ENCODE measurements at regions not wholly inside any gene's neighbourhood (a gene's known extent, or its start where the extent isn't known, plus 50 kb on each side); places are given as distances from the start of the nearest gene placed in this dataset.
"Not testable (repeated sequence)": the region's sequence is repeated elsewhere in the genome, so short reads cannot be mapped to it uniquely, and the experiment has no call there.

- H3K4me3 Mint-ChIP-seq, H3K4me1 Mint-ChIP-seq, H3K27me3 Mint-ChIP-seq, H3K36me3 Mint-ChIP-seq, ATAC-seq, H3K9me3 Mint-ChIP-seq, H3K27ac Mint-ChIP-seq: not testable (repeated sequence)
These were observed 1093.1 kb upstream of the DEFB115 start for GRCh38 chr20:30164389-30164788.

- H3K4me1 Mint-ChIP-seq, result no peaks in the 10 kb centered on the region
- peak overlapping the region; percentile 50 for H3K4me3 Mint-ChIP-seq
- no peak overlapping the region for H3K27ac Mint-ChIP-seq
- H3K36me3 Mint-ChIP-seq, result no peaks in the 10 kb centered on the region
- no peak for ATAC-seq
- no peaks in the 10 kb centered on the region for H3K27me3 Mint-ChIP-seq
- H3K9me3 Mint-ChIP-seq, result no peaks in the 10 kb centered on the region
These were observed 1089.9 kb upstream of the DEFB115 start for GRCh38 chr20:30167540-30167939.

GRCh38 chr20:30168025-30168799, 1089.3 kb upstream of the DEFB115 start:
- Mint-ChIP-seq H3K36me3 (no peaks in the 10 kb centered on the region), H3K9me3 (peaks cover under 1% of the 10 kb centered on the region), H3K4me1 (no peaks in the 10 kb centered on the region), H3K4me3 (peak overlapping the region; percentile 18), H3K27ac (no peak overlapping the region), H3K27me3 (no peaks in the 10 kb centered on the region)
- ATAC-seq, result no peak

GRCh38 chr20:30168800-30169138, 1088.7 kb upstream of the DEFB115 start:
- no peaks in the 10 kb centered on the region for H3K4me1 Mint-ChIP-seq
- peaks cover 3% of the 10 kb centered on the region for H3K9me3 Mint-ChIP-seq
- no peaks in the 10 kb centered on the region for H3K36me3 Mint-ChIP-seq
- H3K27ac Mint-ChIP-seq, result no peak overlapping the region
- no peaks in the 10 kb centered on the region for H3K27me3 Mint-ChIP-seq
- no peak for ATAC-seq
- no peak overlapping the region for H3K4me3 Mint-ChIP-seq

GRCh38 chr20:30175681-30176080, 1081.8 kb upstream of the DEFB115 start:
- H3K4me1 Mint-ChIP-seq, result no peaks in the 10 kb centered on the region
- no peak overlapping the region for H3K27ac Mint-ChIP-seq
- ATAC-seq, result no peak
- H3K4me3 Mint-ChIP-seq, result no peak overlapping the region
- peaks cover 3% of the 10 kb centered on the region for H3K9me3 Mint-ChIP-seq
- H3K36me3 Mint-ChIP-seq, result no peaks in the 10 kb centered on the region
- H3K27me3 Mint-ChIP-seq, result no peaks in the 10 kb centered on the region

GRCh38 chr20:30183124-30183523, 1074.3 kb upstream of the DEFB115 start:
- not testable (repeated sequence) for H3K36me3 Mint-ChIP-seq, H3K27me3 Mint-ChIP-seq, H3K27ac Mint-ChIP-seq, H3K9me3 Mint-ChIP-seq, H3K4me3 Mint-ChIP-seq, H3K4me1 Mint-ChIP-seq, ATAC-seq

- not testable (repeated sequence) for H3K9me3 Mint-ChIP-seq, H3K4me1 Mint-ChIP-seq, H3K4me3 Mint-ChIP-seq, H3K36me3 Mint-ChIP-seq, ATAC-seq, H3K27ac Mint-ChIP-seq, H3K27me3 Mint-ChIP-seq
These were observed 1065.7 kb upstream of the DEFB115 start for GRCh38 chr20:30191785-30192184.

GRCh38 chr20:30234477-30234876, 1023.0 kb upstream of the DEFB115 start:
- not testable (repeated sequence) for ATAC-seq, H3K27me3 Mint-ChIP-seq, H3K27ac Mint-ChIP-seq, H3K4me3 Mint-ChIP-seq, H3K4me1 Mint-ChIP-seq, H3K9me3 Mint-ChIP-seq, H3K36me3 Mint-ChIP-seq

GRCh38 chr20:30275073-30275472, 982.4 kb upstream of the DEFB115 start:
- not testable (repeated sequence) for H3K4me1 Mint-ChIP-seq, H3K4me3 Mint-ChIP-seq, H3K27ac Mint-ChIP-seq, H3K27me3 Mint-ChIP-seq, ATAC-seq, H3K36me3 Mint-ChIP-seq, H3K9me3 Mint-ChIP-seq

- Mint-ChIP-seq H3K4me1 (peaks cover 25% of the 10 kb centered on the region), H3K27me3 (no peaks in the 10 kb centered on the region), H3K4me3 (no peak overlapping the region)
These were observed 975.8 kb upstream of the DEFB115 start for GRCh38 chr20:30281584-30282197.

GRCh38 chr20:30283476-30284280, 973.8 kb upstream of the DEFB115 start:
- H3K36me3 Mint-ChIP-seq, H3K27me3 Mint-ChIP-seq, H3K9me3 Mint-ChIP-seq: not testable (repeated sequence)
- peak; percentile 71 for ATAC-seq
- Mint-ChIP-seq H3K27ac (peak overlapping the region; percentile 81), H3K4me3 (peak overlapping the region; percentile 86), H3K4me1 (peaks cover 34% of the 10 kb centered on the region)

More at GRCh38 chr20:30281584-30282197, 975.8 kb upstream of the DEFB115 start:
- ATAC-seq, result no peak
- no peaks in the 10 kb centered on the region for H3K36me3 Mint-ChIP-seq
- H3K27ac Mint-ChIP-seq, result no peak overlapping the region
- H3K9me3 Mint-ChIP-seq, result no peaks in the 10 kb centered on the region

- Mint-ChIP-seq H3K9me3 (no peaks in the 10 kb centered on the region), H3K36me3 (no peaks in the 10 kb centered on the region), H3K27me3 (no peaks in the 10 kb centered on the region), H3K4me3 (peak overlapping the region; percentile 86), H3K27ac (peak overlapping the region; percentile 81), H3K4me1 (peaks cover 41% of the 10 kb centered on the region)
- no peak for ATAC-seq
These were observed 973.1 kb upstream of the DEFB115 start for GRCh38 chr20:30284281-30284905.

- no peaks in the 10 kb centered on the region for H3K9me3 Mint-ChIP-seq
- H3K27me3 Mint-ChIP-seq, result no peaks in the 10 kb centered on the region
- ATAC-seq, result no peak
- no peak overlapping the region for H3K4me3 Mint-ChIP-seq
- peaks cover 52% of the 10 kb centered on the region for H3K4me1 Mint-ChIP-seq
- H3K27ac Mint-ChIP-seq, result no peak overlapping the region
- no peaks in the 10 kb centered on the region for H3K36me3 Mint-ChIP-seq
These were observed 971.8 kb upstream of the DEFB115 start for GRCh38 chr20:30285677-30286076.

- Mint-ChIP-seq H3K27ac (no peak overlapping the region), H3K9me3 (no peaks in the 10 kb centered on the region), H3K4me1 (peaks cover 57% of the 10 kb centered on the region), H3K27me3 (no peaks in the 10 kb centered on the region), H3K4me3 (no peak overlapping the region), H3K36me3 (no peaks in the 10 kb centered on the region)
- no peak for ATAC-seq
These were observed 971.3 kb upstream of the DEFB115 start for GRCh38 chr20:30286157-30286556.

- H3K27ac Mint-ChIP-seq, result not testable (repeated sequence)
These were observed 970.0 kb upstream of the DEFB115 start for GRCh38 chr20:30287459-30287858.

More at GRCh38 chr20:30287459-30287858, 970.0 kb upstream of the DEFB115 start:
- H3K4me3 Mint-ChIP-seq, H3K27me3 Mint-ChIP-seq, H3K36me3 Mint-ChIP-seq, ATAC-seq, H3K9me3 Mint-ChIP-seq: not testable (repeated sequence)
- peaks cover 57% of the 10 kb centered on the region for H3K4me1 Mint-ChIP-seq
